SJCRH30 (cell line): ENCODE measurements at regions not wholly inside any gene's neighbourhood (a gene's known extent, or its start where the extent isn't known, plus 50 kb on each side); places are given as distances from the start of the nearest gene placed in this dataset.
A peak's percentile ranks its signal among the peaks of the same experiment; 100 is the strongest.

ENCODE experiments used
- DNase-seq, 2 experiments: peaks; one replicate each; pipeline ENCODE4 v3.0.0-alpha.2; 2015 to 2020
- H3K27ac ChIP-seq: fragments of 250-450 bp; sonication (Bioruptor Pico); 2 replicates; pipeline ENCODE4 v1.5.1; 2020; ENCODE audit warnings: mild to moderate bottlenecking, moderate library complexity
- H3K27me3 ChIP-seq: fragments of 250-450 bp; sonication (Bioruptor Pico); 2 replicates; pipeline ENCODE4 v1.5.1; 2020; ENCODE audit warnings: mild to moderate bottlenecking, moderate library complexity
- H3K36me3 ChIP-seq: fragments of 250-450 bp; sonication (Bioruptor Pico); 2 replicates; pipeline ENCODE4 v1.5.1; 2020; ENCODE audit warnings: mild to moderate bottlenecking, moderate library complexity
- H3K4me1 ChIP-seq: fragments of 250-450 bp; sonication (Bioruptor Pico); 2 replicates; pipeline ENCODE4 v1.5.1; 2020; ENCODE audit warnings: mild to moderate bottlenecking, moderate library complexity
- H3K4me3 ChIP-seq: fragments of 250-450 bp; sonication (Bioruptor Pico); 2 replicates; pipeline ENCODE4 v1.5.1; 2020; ENCODE audit warnings: mild to moderate bottlenecking, moderate library complexity
- H3K9me3 ChIP-seq: fragments of 250-450 bp; sonication (Bioruptor Pico); replicated peaks from 2 replicates; pipeline ENCODE4 v1.5.1; 2020; ENCODE audit warnings: mild to moderate bottlenecking, moderate library complexity

GRCh38 chr20:11212902-11213301 is 539.1 kb upstream of the JAG1 start:
- no peaks in the 10 kb centered on the region for H3K36me3 ChIP-seq
- H3K4me1 ChIP-seq = peaks cover 6% of the 10 kb centered on the region
- DNase-seq = no peak
- no peaks in the 10 kb centered on the region for H3K9me3 ChIP-seq
- no peak overlapping the region for H3K27ac ChIP-seq
- H3K27me3 ChIP-seq = no peaks in the 10 kb centered on the region
- no peak overlapping the region for H3K4me3 ChIP-seq

GRCh38 chr20:11214256-11214840 is 540.5 kb upstream of the JAG1 start:
- no peak overlapping the region for H3K27ac ChIP-seq
- peaks cover 6% of the 10 kb centered on the region for H3K4me1 ChIP-seq
- no peak for DNase-seq
- no peaks in the 10 kb centered on the region for H3K9me3 ChIP-seq
- no peak overlapping the region for H3K4me3 ChIP-seq
- no peaks in the 10 kb centered on the region for H3K36me3 ChIP-seq
- H3K27me3 ChIP-seq = no peaks in the 10 kb centered on the region

- peaks cover 6% of the 10 kb centered on the region for H3K4me1 ChIP-seq
- H3K4me3 ChIP-seq = no peak overlapping the region
- H3K9me3 ChIP-seq = no peaks in the 10 kb centered on the region
- no peaks in the 10 kb centered on the region for H3K27me3 ChIP-seq
- H3K27ac ChIP-seq = no peak overlapping the region
- no peak for DNase-seq
- no peaks in the 10 kb centered on the region for H3K36me3 ChIP-seq
Measured at GRCh38 chr20:11216451-11217314, 542.9 kb upstream of the JAG1 start.

GRCh38 chr20:11217326-11218172 is 543.8 kb upstream of the JAG1 start:
- Histone ChIP-seq H3K27me3 (no peaks in the 10 kb centered on the region), H3K36me3 (no peaks in the 10 kb centered on the region), H3K4me1 (peaks cover 6% of the 10 kb centered on the region), H3K9me3 (no peaks in the 10 kb centered on the region), H3K27ac (no peak overlapping the region), H3K4me3 (no peak overlapping the region)
- no peak for DNase-seq

- no peak for DNase-seq
- H3K27me3 ChIP-seq = no peaks in the 10 kb centered on the region
- H3K9me3 ChIP-seq = no peaks in the 10 kb centered on the region
- H3K4me1 ChIP-seq = peaks cover 6% of the 10 kb centered on the region
- H3K4me3 ChIP-seq = no peak overlapping the region
- H3K36me3 ChIP-seq = no peaks in the 10 kb centered on the region
- no peak overlapping the region for H3K27ac ChIP-seq
Measured at GRCh38 chr20:11218173-11218680, 544.4 kb upstream of the JAG1 start.

- no peak for DNase-seq
- H3K27me3 ChIP-seq = no peaks in the 10 kb centered on the region
- no peaks in the 10 kb centered on the region for H3K36me3 ChIP-seq
- H3K27ac ChIP-seq = no peak overlapping the region
- H3K4me1 ChIP-seq = peaks cover 6% of the 10 kb centered on the region
- H3K9me3 ChIP-seq = no peaks in the 10 kb centered on the region
- no peak overlapping the region for H3K4me3 ChIP-seq
Measured at GRCh38 chr20:11219192-11219591, 545.4 kb upstream of the JAG1 start.

- DNase-seq = no peak
- H3K4me1 ChIP-seq = peaks cover 6% of the 10 kb centered on the region
- no peaks in the 10 kb centered on the region for H3K27me3 ChIP-seq
- no peak overlapping the region for H3K27ac ChIP-seq
- no peaks in the 10 kb centered on the region for H3K9me3 ChIP-seq
- H3K36me3 ChIP-seq = no peaks in the 10 kb centered on the region
- H3K4me3 ChIP-seq = no peak overlapping the region
Measured at GRCh38 chr20:11221046-11221445, 547.2 kb upstream of the JAG1 start.

- no peak for DNase-seq
- H3K4me1 ChIP-seq = no peaks in the 10 kb centered on the region
- H3K4me3 ChIP-seq = no peak overlapping the region
- no peak overlapping the region for H3K27ac ChIP-seq
- H3K36me3 ChIP-seq = no peaks in the 10 kb centered on the region
- no peaks in the 10 kb centered on the region for H3K9me3 ChIP-seq
- H3K27me3 ChIP-seq = no peaks in the 10 kb centered on the region
Measured at GRCh38 chr20:11222243-11222642, 548.4 kb upstream of the JAG1 start.

GRCh38 chr20:11227602-11228001 is 553.8 kb upstream of the JAG1 start:
- no peak overlapping the region for H3K27ac ChIP-seq
- no peaks in the 10 kb centered on the region for H3K36me3 ChIP-seq
- no peaks in the 10 kb centered on the region for H3K27me3 ChIP-seq
- no peaks in the 10 kb centered on the region for H3K9me3 ChIP-seq
- DNase-seq = no peak
- H3K4me3 ChIP-seq = no peak overlapping the region
- H3K4me1 ChIP-seq = peaks cover 5% of the 10 kb centered on the region; the same call in 1 of the 2 replicates

GRCh38 chr20:11229772-11230171 is 556.0 kb upstream of the JAG1 start:
- no peaks in the 10 kb centered on the region for H3K9me3 ChIP-seq
- DNase-seq = peak; percentile 41 to 61

GRCh38 chr20:11230999-11231398 is 557.2 kb upstream of the JAG1 start:
- Histone ChIP-seq H3K9me3 (no peaks in the 10 kb centered on the region), H3K36me3 (no peaks in the 10 kb centered on the region), H3K27ac (no peak overlapping the region), H3K27me3 (no peaks in the 10 kb centered on the region), H3K4me3 (no peak overlapping the region), H3K4me1 (peaks cover 5% of the 10 kb centered on the region; the same call in 1 of the 2 replicates)
- DNase-seq = no peak

More at GRCh38 chr20:11229772-11230171, 556.0 kb upstream of the JAG1 start:
- H3K4me1 ChIP-seq = peaks cover 5% of the 10 kb centered on the region; the same call in 1 of the 2 replicates
- no peak overlapping the region for H3K4me3 ChIP-seq
- H3K36me3 ChIP-seq = no peaks in the 10 kb centered on the region
- no peaks in the 10 kb centered on the region for H3K27me3 ChIP-seq
- H3K27ac ChIP-seq = no peak overlapping the region

GRCh38 chr20:11231742-11232648 is 558.2 kb upstream of the JAG1 start:
- H3K27me3 ChIP-seq = no peaks in the 10 kb centered on the region
- H3K27ac ChIP-seq = no peak overlapping the region
- no peaks in the 10 kb centered on the region for H3K9me3 ChIP-seq
- H3K4me3 ChIP-seq = no peak overlapping the region
- DNase-seq = no peak
- peaks cover 5% of the 10 kb centered on the region; the same call in 1 of the 2 replicates for H3K4me1 ChIP-seq
- H3K36me3 ChIP-seq = no peaks in the 10 kb centered on the region

GRCh38 chr20:11232896-11233295 is 559.1 kb upstream of the JAG1 start:
- no peaks in the 10 kb centered on the region for H3K27me3 ChIP-seq
- H3K4me1 ChIP-seq = peaks cover 5% of the 10 kb centered on the region; the same call in 1 of the 2 replicates
- H3K4me3 ChIP-seq = no peak overlapping the region
- H3K27ac ChIP-seq = no peak overlapping the region
- no peak for DNase-seq
- H3K9me3 ChIP-seq = no peaks in the 10 kb centered on the region
- no peaks in the 10 kb centered on the region for H3K36me3 ChIP-seq

- Histone ChIP-seq H3K27ac (no peak overlapping the region), H3K4me1 (peaks cover 5% of the 10 kb centered on the region; the same call in 1 of the 2 replicates)
- peak in 1 of 2 experiments; percentile 36 for DNase-seq
Measured at GRCh38 chr20:11234181-11234580, 560.4 kb upstream of the JAG1 start.

More at GRCh38 chr20:11234181-11234580, 560.4 kb upstream of the JAG1 start:
- Histone ChIP-seq H3K9me3 (no peaks in the 10 kb centered on the region), H3K36me3 (no peaks in the 10 kb centered on the region), H3K4me3 (no peak overlapping the region), H3K27me3 (no peaks in the 10 kb centered on the region)
